Body of pancreas (tissue), 4 donors: ENCODE measurements at regions not wholly inside any gene's neighbourhood (a gene's known extent, or its start where the extent isn't known, plus 50 kb on each side); places are given as distances from the start of the nearest gene placed in this dataset.

ENCODE experiments used
- POLR2A ChIP-seq, 3 donors: fragments of 450-650 bp; IDR thresholded peaks; one replicate each; pipeline ENCODE4 v1.6.1; 2016; ENCODE audit warnings: antibody characterized with exemption in 3 of 3, mild to moderate bottlenecking in 2 of 3
- TF ChIP-seq, protein P1 (sequence below), 7 experiments: fragments of 450-650 bp in 4 of 7; fragments of 200-600 bp in 3 of 7; sonication (generic) in 3 of 7; IDR thresholded peaks; one replicate each; pipeline ENCODE4 v1.5.1; 2016 to 2019; ENCODE audit warnings: antibody characterized with exemption in 7 of 7

GRCh38 chr12:14164266-14164665 lies 182.9 kb upstream of the GRIN2B start:
- TF ChIP-seq, protein P1, sequence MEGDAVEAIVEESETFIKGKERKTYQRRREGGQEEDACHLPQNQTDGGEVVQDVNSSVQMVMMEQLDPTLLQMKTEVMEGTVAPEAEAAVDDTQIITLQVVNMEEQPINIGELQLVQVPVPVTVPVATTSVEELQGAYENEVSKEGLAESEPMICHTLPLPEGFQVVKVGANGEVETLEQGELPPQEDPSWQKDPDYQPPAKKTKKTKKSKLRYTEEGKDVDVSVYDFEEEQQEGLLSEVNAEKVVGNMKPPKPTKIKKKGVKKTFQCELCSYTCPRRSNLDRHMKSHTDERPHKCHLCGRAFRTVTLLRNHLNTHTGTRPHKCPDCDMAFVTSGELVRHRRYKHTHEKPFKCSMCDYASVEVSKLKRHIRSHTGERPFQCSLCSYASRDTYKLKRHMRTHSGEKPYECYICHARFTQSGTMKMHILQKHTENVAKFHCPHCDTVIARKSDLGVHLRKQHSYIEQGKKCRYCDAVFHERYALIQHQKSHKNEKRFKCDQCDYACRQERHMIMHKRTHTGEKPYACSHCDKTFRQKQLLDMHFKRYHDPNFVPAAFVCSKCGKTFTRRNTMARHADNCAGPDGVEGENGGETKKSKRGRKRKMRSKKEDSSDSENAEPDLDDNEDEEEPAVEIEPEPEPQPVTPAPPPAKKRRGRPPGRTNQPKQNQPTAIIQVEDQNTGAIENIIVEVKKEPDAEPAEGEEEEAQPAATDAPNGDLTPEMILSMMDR (IDR thresholded peaks at IDR 0.05) = no peak
- TF ChIP-seq POLR2A (IDR thresholded peaks at IDR 0.05) = no peak
